Subcutaneous abdominal adipose tissue (tissue), 5 donors: ENCODE measurements at regions not wholly inside any gene's neighbourhood (a gene's known extent, or its start where the extent isn't known, plus 50 kb on each side); places are given as distances from the start of the nearest gene placed in this dataset.
A peak's percentile ranks its signal among the peaks of the same experiment; 100 is the strongest.
"Not testable (repeated sequence)": the region's sequence is repeated elsewhere in the genome, so short reads cannot be mapped to it uniquely, and the experiment has no call there.

Source experiments
- H3K27ac ChIP-seq: one replicate; pipeline ENCODE4 v1.7.0; 2013; ENCODE audit warnings: low read depth, mild to moderate bottlenecking, inconsistent platforms, low read length, moderate library complexity
- H3K27me3 ChIP-seq, 5 donors: one replicate each; pipeline ENCODE4 v1.7.0; 2013; ENCODE audit warnings: low read length in 5 of 5, inconsistent platforms in 1 of 5; ENCODE audit not compliant: control insufficient read depth in 5 of 5, insufficient read depth in 4 of 5
- H3K36me3 ChIP-seq, 5 donors: one replicate each; pipeline ENCODE4 v1.7.0; 2013; ENCODE audit warnings: low read length in 5 of 5; ENCODE audit not compliant: control insufficient read depth in 5 of 5, insufficient read depth in 5 of 5
- H3K4me1 ChIP-seq, 5 donors: one replicate each; pipeline ENCODE4 v1.7.0; 2013; ENCODE audit warnings: low read length in 5 of 5, mild to moderate bottlenecking in 3 of 5, moderate library complexity in 1 of 5; ENCODE audit not compliant: control insufficient read depth in 5 of 5, insufficient read depth in 5 of 5
- H3K4me3 ChIP-seq, 5 donors: one replicate each; pipeline ENCODE4 v1.7.0; 2013; ENCODE audit warnings: low read length in 5 of 5, low read depth in 1 of 5
- H3K9ac ChIP-seq, 5 donors: one replicate each; pipeline ENCODE4 v1.7.0; 2013; ENCODE audit warnings: low read length in 5 of 5, mild to moderate bottlenecking in 4 of 5, moderate library complexity in 3 of 5
- H3K9me3 ChIP-seq, 5 donors: one replicate each; pipeline ENCODE4 v1.7.0; 2013; ENCODE audit warnings: low read length in 5 of 5; ENCODE audit not compliant: control insufficient read depth in 5 of 5
- donor health status: healthy.
- donor health status: healthy.
- donor health status: healthy.
- donor health status: healthy.
- donor health status: healthy.

DNA sequence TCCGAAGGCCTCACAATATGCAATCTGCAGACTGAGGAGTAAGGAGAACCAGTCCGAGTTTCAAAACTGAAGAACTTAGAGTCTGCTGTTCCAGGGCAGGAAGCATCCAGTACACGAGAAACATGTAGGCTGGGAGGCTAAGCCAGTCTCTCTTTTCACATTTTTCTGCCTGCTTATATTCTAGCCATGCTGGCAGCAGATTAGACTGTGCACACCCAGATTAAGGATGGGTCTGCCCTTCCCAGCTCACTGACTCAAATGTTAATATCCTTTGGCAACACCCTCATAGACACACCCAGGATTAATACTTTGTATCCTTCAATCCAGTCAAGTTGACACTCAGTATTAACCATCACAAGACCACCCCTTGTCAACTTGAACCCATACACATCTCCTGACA lies 271.7 kb upstream of the PTER start:
- H3K27ac ChIP-seq, H3K4me1 ChIP-seq, H3K36me3 ChIP-seq, H3K9ac ChIP-seq, H3K4me3 ChIP-seq, H3K27me3 ChIP-seq: not testable (repeated sequence)
- peaks cover 0 to 15% (median 10%) of the 10 kb centered on the region in 5 donors for H3K9me3 ChIP-seq

DNA sequence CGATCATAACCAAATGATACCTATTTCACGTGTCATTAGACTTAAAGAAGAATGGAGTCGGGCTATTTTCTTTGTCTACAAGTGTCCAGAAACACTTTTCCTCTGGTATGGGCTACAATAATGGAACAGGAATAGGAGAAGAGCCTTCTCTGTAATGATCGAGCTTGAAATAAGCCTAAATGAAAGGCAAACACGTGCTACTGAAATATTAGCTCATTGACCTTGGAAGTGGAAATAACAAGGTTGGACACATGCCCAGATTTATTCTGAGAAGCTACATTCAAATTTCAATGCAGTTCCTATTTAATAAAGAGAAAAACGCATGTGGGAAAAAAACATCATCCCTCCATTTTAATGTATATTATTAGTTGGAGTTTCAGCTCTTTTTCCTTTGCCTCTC lies 254.7 kb upstream of the PTER start:
- Histone ChIP-seq H3K4me3 (peak overlapping the region in 1 of 5 donors; percentile 17), H3K27ac (no peak overlapping the region), H3K4me1 (peaks cover 0 to 9% (median 0%) of the 10 kb centered on the region in 5 donors), H3K27me3 (no peaks in the 10 kb centered on the region), H3K36me3 (no peaks in the 10 kb centered on the region), H3K9me3 (no peaks in the 10 kb centered on the region), H3K9ac (no peak overlapping the region)

DNA sequence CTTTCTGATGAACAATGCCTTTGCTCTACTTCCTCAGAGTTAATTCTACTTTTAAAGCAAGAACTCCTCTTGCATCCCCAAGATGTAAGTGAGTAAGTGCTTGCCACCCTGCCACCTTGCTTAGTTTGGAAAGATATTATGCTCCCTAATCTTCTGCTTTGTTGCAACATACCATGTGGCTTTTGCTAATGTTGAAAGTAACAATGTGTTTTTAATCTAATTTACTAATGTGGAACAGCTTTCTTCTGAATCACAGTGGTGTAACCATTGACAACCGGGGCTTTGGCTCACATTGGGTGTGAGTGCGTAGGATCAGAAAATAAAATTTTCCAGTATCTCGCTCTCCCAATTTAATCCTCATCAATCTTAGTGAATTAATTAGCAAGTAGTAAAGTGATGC lies 254.1 kb upstream of the PTER start:
- no peaks in the 10 kb centered on the region for H3K27me3 ChIP-seq
- H3K36me3 ChIP-seq: no peaks in the 10 kb centered on the region
- H3K27ac ChIP-seq: no peak overlapping the region
- H3K9me3 ChIP-seq: no peaks in the 10 kb centered on the region
- peaks cover 0 to 9% (median 0%) of the 10 kb centered on the region in 5 donors for H3K4me1 ChIP-seq
- no peak overlapping the region for H3K9ac ChIP-seq
- H3K4me3 ChIP-seq: no peak overlapping the region

DNA sequence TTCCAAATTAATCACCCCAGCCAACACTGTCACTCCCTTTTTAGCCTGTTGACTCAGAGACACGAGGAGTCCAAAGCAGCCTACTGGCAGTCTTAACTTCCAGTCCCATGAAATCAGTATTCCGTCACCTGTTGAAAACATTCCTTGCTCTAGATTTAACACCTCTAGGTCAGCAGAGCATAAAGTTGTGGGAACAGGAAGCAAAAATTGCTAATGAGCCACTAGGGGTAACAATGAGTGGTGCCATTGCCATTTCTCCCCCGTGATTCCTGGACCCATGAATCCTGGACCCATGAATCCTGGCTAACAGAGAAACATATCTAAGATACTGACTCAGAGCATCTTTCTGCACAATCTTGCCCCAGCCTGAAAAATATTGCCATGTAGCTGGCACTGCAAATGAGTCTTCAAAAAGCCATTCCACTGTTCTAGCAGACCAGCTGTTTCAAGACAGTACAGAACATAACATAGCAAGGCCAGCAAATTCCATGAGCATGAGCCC lies 252.7 kb upstream of the PTER start:
- peaks cover 0 to 9% (median 0%) of the 10 kb centered on the region in 5 donors for H3K4me1 ChIP-seq
- H3K4me3 ChIP-seq: no peak overlapping the region
- H3K36me3 ChIP-seq: no peaks in the 10 kb centered on the region
- H3K27me3 ChIP-seq: no peaks in the 10 kb centered on the region
- peak overlapping the region; percentile 20 for H3K27ac ChIP-seq
- H3K9ac ChIP-seq: no peak overlapping the region
- H3K9me3 ChIP-seq: no peaks in the 10 kb centered on the region

DNA sequence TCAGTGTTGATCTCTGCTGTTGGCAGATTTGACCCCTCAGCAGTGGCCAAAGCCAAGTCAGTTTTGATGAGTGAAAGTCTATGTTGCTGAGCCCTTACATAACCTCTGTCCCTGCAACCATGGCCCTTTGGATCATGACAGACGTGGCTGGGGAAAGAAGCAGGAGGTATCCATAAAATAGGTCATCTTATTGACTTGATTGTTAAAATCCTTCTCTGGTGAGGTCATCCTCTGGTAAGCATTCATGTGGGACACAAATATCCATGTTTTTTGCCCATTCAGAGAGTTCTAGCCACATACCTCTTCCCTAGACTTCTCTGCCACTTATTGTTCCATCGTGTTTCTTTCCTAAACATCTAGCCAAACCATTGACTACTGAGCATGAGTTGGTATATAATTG lies 251.9 kb upstream of the PTER start:
- Histone ChIP-seq H3K9me3 (no peaks in the 10 kb centered on the region), H3K27me3 (no peaks in the 10 kb centered on the region), H3K4me1 (peaks cover 0 to 9% (median 0%) of the 10 kb centered on the region in 5 donors), H3K36me3 (no peaks in the 10 kb centered on the region), H3K9ac (no peak overlapping the region), H3K27ac (peak overlapping the region; percentile 20), H3K4me3 (no peak overlapping the region)

DNA sequence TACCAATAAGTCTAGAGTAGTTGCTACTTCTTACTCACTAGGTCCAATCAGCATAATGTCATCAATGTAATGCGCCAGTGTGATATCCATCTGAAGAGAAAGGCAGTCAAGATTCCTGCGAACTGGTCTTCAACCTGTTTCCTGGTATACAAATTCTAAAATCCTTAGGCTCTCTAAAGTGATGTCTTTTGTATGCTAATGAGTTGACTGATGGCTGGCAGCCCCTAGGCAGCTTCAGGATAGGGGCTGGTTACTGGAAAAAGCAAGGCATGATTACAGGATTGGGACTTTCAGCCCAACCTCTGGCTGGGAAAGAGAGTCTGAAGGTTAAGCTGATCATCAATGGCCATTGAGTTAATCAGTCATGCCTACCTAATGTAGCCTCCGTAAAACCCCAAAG lies 250.2 kb upstream of the PTER start:
- Histone ChIP-seq H3K36me3 (no peaks in the 10 kb centered on the region), H3K9ac (no peak overlapping the region), H3K27ac (no peak overlapping the region), H3K4me1 (peaks cover 0 to 9% (median 0%) of the 10 kb centered on the region in 5 donors), H3K4me3 (no peak overlapping the region), H3K9me3 (no peaks in the 10 kb centered on the region), H3K27me3 (no peaks in the 10 kb centered on the region)

DNA sequence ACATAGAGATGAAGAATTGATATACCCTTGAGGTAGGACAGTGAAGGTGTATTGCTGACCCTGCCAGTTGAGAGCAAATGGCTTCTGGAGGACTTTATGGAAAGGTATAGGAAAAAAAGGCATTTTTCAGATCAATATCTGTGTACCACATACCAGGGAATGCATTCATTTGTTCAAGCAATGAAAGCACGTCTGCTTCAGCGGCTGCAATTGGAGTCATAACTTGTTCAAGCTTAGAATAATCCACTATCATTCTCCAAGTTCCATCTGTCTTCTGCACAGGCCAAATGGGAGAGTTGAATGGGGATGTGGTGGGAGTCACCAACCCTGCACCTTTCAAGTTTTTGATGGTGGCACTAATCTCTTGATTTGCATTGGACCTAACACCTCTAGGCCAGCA lies 249.6 kb upstream of the PTER start:
- Histone ChIP-seq H3K9me3 (no peaks in the 10 kb centered on the region), H3K9ac (no peak overlapping the region), H3K4me3 (no peak overlapping the region), H3K27ac (no peak overlapping the region), H3K4me1 (peaks cover 0 to 6% (median 0%) of the 10 kb centered on the region in 5 donors), H3K27me3 (no peaks in the 10 kb centered on the region), H3K36me3 (no peaks in the 10 kb centered on the region)

DNA sequence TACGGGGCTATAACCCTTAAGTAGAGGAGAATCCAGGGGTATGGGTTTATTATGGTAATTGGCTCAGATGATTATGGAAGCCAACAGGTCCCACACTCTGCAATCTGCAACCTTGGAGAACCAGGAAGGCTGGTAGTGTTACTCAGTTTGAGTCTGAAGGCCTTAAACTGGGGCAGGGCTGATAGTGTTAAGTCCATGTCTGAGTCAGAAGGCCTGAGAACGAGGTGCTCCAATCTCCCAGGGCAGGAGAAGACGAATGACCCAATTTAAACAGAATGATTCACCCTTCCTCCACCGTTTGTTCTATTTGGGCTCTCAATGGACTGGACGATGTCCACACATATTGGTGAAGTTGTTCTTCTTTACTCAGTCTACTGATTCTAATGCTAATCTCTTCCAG lies 244.5 kb upstream of the PTER start:
- Histone ChIP-seq H3K27ac (no peak overlapping the region), H3K4me3 (no peak overlapping the region), H3K27me3 (no peaks in the 10 kb centered on the region), H3K4me1 (no peaks in the 10 kb centered on the region), H3K9me3 (peaks cover 0 to 3% (median 0%) of the 10 kb centered on the region in 5 donors), H3K9ac (no peak overlapping the region), H3K36me3 (no peaks in the 10 kb centered on the region)

DNA sequence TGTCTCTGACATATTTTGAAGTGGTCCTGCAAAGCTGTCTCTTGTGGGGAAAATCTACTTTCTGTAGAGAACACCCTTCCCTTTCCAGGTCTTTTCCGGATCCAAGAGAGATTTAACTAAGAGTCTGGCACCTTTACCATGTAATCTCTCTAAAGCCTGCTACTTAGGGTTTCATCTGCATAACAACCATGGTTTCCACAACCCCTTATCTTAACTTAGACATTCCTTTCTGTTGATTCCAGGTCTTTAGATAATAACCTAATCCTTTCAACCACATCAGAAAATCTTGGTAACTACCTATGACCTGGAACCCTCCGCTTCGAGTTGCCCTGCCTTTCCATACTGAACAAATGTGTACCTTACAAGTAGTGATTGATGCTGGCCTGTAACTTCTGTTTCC lies 243.6 kb upstream of the PTER start:
- Histone ChIP-seq H3K9me3 (peaks cover 0 to 3% (median 0%) of the 10 kb centered on the region in 5 donors), H3K4me1 (no peaks in the 10 kb centered on the region), H3K9ac (no peak overlapping the region), H3K27ac (no peak overlapping the region), H3K27me3 (no peaks in the 10 kb centered on the region), H3K36me3 (no peaks in the 10 kb centered on the region), H3K4me3 (no peak overlapping the region)

DNA sequence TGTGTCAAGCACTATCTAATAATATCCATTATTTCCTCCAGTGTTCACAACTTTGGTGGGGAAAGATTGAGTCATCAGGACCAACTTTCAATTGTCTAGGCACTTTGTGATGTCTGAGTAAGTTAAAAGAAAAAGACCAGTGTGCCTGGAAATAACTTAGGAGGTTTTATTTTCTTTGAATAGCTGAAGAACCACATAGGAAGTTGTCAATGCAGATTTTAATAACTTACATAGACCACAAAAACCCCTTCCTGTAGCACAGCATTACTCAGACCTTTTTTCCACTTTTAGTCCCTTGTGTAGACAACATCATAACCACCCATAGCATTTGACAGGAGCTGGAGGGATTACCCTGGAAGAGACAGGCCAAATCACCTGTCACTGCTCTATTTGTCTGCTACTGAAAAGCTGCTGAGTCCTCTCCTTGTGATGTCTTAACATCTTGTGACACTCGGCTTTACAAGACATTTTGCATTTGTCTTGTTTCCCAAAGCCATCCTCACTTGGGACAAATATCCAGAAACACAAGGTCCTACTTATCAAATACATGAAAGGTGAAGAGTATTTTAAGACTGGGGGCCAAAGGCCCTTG lies 241.5 kb upstream of the PTER start:
- peaks cover 0 to 3% (median 0%) of the 10 kb centered on the region in 5 donors for H3K9me3 ChIP-seq
- no peak overlapping the region for H3K27ac ChIP-seq
- H3K4me1 ChIP-seq: no peaks in the 10 kb centered on the region
- no peaks in the 10 kb centered on the region for H3K36me3 ChIP-seq
- no peak overlapping the region for H3K4me3 ChIP-seq
- H3K9ac ChIP-seq: no peak overlapping the region
- H3K27me3 ChIP-seq: no peaks in the 10 kb centered on the region
